ENCODE measurements at regions not wholly inside any gene's neighbourhood (a gene's known extent, or its start where the extent isn't known, plus 50 kb on each side); places are given as distances from the start of the nearest gene placed in this dataset.
"Not testable (repeated sequence)": the region's sequence is repeated elsewhere in the genome, so short reads cannot be mapped to it uniquely, and the experiment has no call there.

GRCh38 chr7:120184866-120185265 lies 88.1 kb upstream of the KCND2 start:
- no peak for DNase-seq (ENCODE audit: low read depth)
- no peaks in the 10 kb centered on the region for H3K27me3 ChIP-seq (ENCODE audit: control insufficient read depth, insufficient read depth, low read length)
- TF ChIP-seq, protein P1, sequence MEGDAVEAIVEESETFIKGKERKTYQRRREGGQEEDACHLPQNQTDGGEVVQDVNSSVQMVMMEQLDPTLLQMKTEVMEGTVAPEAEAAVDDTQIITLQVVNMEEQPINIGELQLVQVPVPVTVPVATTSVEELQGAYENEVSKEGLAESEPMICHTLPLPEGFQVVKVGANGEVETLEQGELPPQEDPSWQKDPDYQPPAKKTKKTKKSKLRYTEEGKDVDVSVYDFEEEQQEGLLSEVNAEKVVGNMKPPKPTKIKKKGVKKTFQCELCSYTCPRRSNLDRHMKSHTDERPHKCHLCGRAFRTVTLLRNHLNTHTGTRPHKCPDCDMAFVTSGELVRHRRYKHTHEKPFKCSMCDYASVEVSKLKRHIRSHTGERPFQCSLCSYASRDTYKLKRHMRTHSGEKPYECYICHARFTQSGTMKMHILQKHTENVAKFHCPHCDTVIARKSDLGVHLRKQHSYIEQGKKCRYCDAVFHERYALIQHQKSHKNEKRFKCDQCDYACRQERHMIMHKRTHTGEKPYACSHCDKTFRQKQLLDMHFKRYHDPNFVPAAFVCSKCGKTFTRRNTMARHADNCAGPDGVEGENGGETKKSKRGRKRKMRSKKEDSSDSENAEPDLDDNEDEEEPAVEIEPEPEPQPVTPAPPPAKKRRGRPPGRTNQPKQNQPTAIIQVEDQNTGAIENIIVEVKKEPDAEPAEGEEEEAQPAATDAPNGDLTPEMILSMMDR (IDR thresholded peaks at IDR 0.05; ENCODE audit: insufficient read depth, low read length, poor library complexity, severe bottlenecking), result no peak
- H3K4me3 ChIP-seq (ENCODE audit: low read depth, low read length), result no peak overlapping the region
- H3K36me3 ChIP-seq (ENCODE audit: control insufficient read depth, insufficient read depth, low read length), result no peaks in the 10 kb centered on the region

DNA sequence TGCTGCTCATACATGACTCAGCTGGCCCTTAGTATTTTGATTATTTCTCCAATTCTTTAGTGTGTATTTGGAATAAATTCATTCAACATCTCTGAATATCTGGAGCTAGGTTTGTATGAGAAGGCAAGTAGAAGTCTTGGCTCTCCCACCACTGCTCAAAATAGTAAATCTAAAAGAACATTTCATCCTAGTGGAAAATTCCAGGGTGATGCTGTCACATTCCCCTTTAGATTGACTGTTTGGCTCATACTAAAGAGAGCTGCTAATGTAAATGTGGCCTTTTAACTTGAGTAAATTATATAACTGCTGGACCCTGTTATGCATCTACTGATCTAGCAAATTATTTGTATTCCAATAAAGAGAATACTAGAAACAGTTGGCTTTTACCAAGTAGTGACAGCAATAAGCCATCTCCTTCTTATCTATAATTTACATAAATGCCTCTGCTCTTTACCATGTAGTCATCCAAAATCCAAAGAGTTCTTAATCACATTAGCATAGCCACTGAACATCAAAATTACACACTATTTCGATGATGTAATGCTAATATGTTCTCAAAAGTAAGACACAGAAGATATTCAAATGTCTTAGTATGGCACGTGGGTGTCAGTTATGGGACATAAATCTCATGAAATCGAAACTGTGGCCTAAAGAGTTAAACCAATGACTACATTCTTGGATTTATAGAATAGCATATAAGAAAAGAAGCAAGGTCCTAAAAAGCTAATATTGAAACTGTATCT lies 86.9 kb upstream of the KCND2 start:
- Histone ChIP-seq H3K27me3 (ENCODE audit: control insufficient read depth, insufficient read depth, low read length) (no peaks in the 10 kb centered on the region), H3K36me3 (ENCODE audit: control insufficient read depth, insufficient read depth, low read length) (no peaks in the 10 kb centered on the region), H3K4me3 (ENCODE audit: low read depth, low read length) (no peak overlapping the region)
- DNase-seq (ENCODE audit: low read depth), result no peak
- TF ChIP-seq, protein P1 (IDR thresholded peaks at IDR 0.05; ENCODE audit: insufficient read depth, low read length, poor library complexity, severe bottlenecking), result no peak

- no peaks in the 10 kb centered on the region for H3K36me3 ChIP-seq (ENCODE audit: control insufficient read depth, insufficient read depth, low read length)
- H3K27me3 ChIP-seq (ENCODE audit: control insufficient read depth, insufficient read depth, low read length), result no peaks in the 10 kb centered on the region
- DNase-seq (ENCODE audit: low read depth), result no peak
- no peak overlapping the region for H3K4me3 ChIP-seq (ENCODE audit: low read depth, low read length)
- TF ChIP-seq, protein P1 (IDR thresholded peaks at IDR 0.05; ENCODE audit: insufficient read depth, low read length, poor library complexity, severe bottlenecking), result no peak
Observed at GRCh38 chr7:120186688-120187087, 86.3 kb upstream of the KCND2 start.

DNA sequence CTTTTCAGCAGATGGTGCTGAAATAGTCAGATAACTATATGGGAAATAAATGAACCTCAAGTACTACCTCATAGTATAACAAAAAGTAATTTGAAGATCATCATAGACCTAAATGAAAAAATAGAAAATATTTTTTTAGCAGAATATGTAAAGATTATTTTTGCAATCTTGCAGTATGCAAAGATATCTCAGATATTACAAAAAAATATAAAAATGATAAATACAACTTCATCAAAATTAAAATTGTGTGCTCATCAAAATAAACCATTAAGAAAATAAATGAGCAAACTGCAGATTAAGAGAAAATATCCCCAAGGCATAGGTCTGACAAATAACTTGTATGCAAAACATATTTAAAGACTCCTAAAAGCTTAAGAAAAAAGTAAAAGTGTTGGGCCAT lies 83.4 kb upstream of the KCND2 start:
- TF ChIP-seq, protein P1 (IDR thresholded peaks at IDR 0.05; ENCODE audit: insufficient read depth, low read length, poor library complexity, severe bottlenecking), result no peak
- H3K27me3 ChIP-seq (ENCODE audit: control insufficient read depth, insufficient read depth, low read length), result no peaks in the 10 kb centered on the region
- H3K4me3 ChIP-seq (ENCODE audit: low read depth, low read length), result no peak overlapping the region
- no peaks in the 10 kb centered on the region for H3K36me3 ChIP-seq (ENCODE audit: control insufficient read depth, insufficient read depth, low read length)
- DNase-seq (ENCODE audit: low read depth), result no peak

DNA sequence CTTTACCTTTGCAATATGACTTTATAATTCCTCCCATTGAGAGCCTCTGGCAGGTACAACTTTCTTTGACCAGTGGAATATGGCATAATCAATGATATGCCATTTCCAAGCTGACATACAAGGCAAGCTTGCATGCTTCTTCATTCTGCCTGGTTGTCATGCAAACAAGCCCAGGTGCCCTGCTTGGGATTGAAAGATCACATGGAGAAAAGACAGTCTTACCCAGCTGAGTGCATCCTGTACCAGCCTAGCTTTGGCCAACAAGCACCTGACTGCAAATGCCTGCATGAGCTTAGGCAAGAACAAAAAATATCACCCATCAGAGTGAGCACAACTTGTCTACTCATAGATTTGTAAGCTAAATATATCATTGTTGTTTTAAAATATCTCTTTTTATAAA lies 82.9 kb upstream of the KCND2 start:
- H3K4me3 ChIP-seq (ENCODE audit: low read depth, low read length), result no peak overlapping the region
- no peaks in the 10 kb centered on the region for H3K36me3 ChIP-seq (ENCODE audit: control insufficient read depth, insufficient read depth, low read length)
- no peak for DNase-seq (ENCODE audit: low read depth)
- TF ChIP-seq, protein P1 (IDR thresholded peaks at IDR 0.05; ENCODE audit: insufficient read depth, low read length, poor library complexity, severe bottlenecking), result no peak
- no peaks in the 10 kb centered on the region for H3K27me3 ChIP-seq (ENCODE audit: control insufficient read depth, insufficient read depth, low read length)

DNA sequence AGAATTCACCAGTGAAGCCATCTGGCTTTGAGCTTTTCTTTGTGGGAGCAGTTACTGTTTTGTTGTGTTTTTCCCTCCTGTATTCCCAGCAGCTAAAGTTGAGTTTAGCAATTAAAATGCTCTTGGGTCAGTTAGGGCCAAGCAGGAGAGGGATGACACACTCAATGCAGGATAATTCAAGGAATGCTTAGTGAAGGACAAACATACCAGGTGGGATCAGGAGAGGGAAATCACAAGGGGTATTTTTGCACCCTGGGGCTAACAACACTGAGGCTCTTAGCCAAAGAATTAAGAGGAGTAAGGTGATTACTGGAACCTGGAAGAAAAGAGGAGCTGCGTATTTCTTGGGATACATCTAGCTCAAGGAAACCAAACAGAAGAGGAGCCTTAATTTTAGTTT lies 82.4 kb upstream of the KCND2 start:
- no peaks in the 10 kb centered on the region for H3K27me3 ChIP-seq (ENCODE audit: control insufficient read depth, insufficient read depth, low read length)
- TF ChIP-seq, protein P1 (IDR thresholded peaks at IDR 0.05; ENCODE audit: insufficient read depth, low read length, poor library complexity, severe bottlenecking), result no peak
- no peak for DNase-seq (ENCODE audit: low read depth)
- H3K36me3 ChIP-seq (ENCODE audit: control insufficient read depth, insufficient read depth, low read length), result no peaks in the 10 kb centered on the region
- no peak overlapping the region for H3K4me3 ChIP-seq (ENCODE audit: low read depth, low read length)

DNA sequence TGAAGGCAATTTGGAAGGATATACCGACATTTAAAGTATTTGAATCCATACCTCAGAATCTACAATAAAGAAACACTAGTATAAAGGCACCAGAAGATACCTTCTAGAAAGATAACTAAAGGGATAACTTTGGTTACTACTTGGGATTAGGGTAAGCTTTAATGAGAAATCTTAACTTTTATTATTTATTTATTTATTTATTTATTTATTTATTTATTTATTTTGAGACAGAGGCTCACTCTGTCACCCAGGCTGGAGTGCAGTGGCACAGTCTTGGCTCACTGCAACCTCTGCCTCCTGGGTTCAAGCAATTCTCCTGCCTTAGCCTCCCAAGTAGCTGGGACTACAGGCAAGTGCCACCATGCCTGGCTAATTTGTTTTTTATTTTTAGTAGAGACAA lies 81.6 kb upstream of the KCND2 start:
- H3K27me3 ChIP-seq (ENCODE audit: control insufficient read depth, insufficient read depth, low read length); H3K36me3 ChIP-seq (ENCODE audit: control insufficient read depth, insufficient read depth, low read length); DNase-seq (ENCODE audit: low read depth); H3K4me3 ChIP-seq (ENCODE audit: low read depth, low read length): not testable (repeated sequence)
